ENCODE measurements at regions not wholly inside any gene's neighbourhood (a gene's known extent, or its start where the extent isn't known, plus 50 kb on each side); places are given as distances from the start of the nearest gene placed in this dataset.

DNA sequence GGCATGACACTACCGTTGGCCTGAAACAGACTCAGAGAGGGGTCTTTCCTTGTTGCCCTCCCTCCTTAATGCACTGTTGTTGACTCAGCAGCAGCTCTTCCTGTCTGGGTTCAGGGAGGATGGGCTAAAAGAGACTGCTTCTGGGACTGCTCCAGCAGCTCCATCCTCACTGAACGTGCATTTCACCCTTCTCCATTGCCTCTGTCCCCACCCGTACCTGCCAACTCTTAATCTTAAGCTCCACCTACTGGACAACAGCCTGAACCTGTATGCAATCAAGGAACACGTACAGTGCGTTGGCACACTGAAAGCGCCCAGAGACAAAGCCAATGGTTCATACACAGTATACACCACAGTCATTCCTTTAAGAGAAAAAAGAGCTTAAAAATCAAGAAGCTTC, 230.8 kb upstream of the RAB6C start:
- no peak for DNase-seq (ENCODE audit: low spot score)

DNA sequence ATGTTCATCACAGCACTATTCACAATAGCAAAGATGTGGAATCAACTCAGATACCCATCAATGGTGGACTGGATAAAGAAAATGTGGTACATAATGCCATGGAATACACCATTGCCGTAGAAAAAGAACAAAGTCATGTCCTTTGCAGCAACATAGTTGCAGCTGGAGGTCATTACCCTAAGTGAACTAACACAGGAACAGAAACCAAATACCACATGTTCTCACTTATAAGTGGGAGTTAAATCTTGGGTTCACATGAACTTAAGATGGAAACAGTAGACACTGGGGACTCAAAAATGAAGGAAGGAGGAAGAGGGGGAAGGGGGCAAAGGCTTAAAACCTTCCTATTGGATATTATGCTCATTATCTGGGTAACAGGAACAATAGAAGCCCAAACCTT, 228.1 kb upstream of the RAB6C start:
- DNase-seq (ENCODE audit: low spot score) = no peak

DNA sequence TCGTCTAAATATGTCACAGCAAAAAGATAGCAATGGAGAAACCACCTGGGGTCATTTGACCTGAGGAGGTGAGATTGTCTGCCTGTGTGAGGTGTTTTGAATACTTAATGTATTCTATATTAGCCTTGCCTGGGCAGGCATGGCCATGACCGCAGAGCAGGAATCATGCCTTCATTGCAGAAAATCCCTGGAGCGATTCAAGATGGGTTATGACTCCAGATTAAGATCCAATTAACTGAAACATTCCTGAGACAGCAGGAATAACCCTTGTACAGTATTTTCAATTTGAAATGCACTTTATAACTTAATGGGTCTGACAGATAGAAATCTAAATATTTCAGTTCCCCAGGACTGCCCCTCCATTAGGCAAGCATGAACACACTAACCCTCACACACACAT, 227.3 kb upstream of the RAB6C start:
- no peak for DNase-seq (ENCODE audit: low spot score)

GRCh38 chr2:129752686-129753085, 226.8 kb upstream of the RAB6C start:
- DNase-seq (ENCODE audit: low spot score) = no peak

DNA sequence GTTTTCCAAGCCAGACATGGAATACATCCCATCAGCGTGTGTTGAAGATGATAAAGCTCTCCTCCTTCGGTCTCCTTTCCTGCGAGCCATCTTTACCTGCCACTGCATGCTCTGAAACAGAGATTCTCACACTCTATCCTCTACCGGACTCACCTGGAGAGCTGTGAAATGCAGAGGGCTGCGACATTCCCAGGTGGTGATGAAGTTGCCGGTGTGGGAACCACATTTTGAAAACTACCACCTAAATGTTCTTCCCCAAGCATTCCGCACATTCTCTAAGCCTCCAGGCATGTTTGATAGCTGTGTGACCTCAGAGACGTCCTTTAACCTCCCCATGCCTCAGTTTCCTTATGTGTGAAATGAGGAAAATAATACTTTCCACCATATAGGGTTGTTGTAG, 226.2 kb upstream of the RAB6C start:
- no peak for DNase-seq (ENCODE audit: low spot score)

- DNase-seq (ENCODE audit: low spot score) = no peak
Observed at GRCh38 chr2:129754421-129754820, 225.0 kb upstream of the RAB6C start.

- DNase-seq (ENCODE audit: low spot score) = no peak
Observed at GRCh38 chr2:129754831-129755230, 224.6 kb upstream of the RAB6C start.

- no peak for DNase-seq (ENCODE audit: low spot score)
Observed at GRCh38 chr2:129755786-129756185, 223.7 kb upstream of the RAB6C start.

DNA sequence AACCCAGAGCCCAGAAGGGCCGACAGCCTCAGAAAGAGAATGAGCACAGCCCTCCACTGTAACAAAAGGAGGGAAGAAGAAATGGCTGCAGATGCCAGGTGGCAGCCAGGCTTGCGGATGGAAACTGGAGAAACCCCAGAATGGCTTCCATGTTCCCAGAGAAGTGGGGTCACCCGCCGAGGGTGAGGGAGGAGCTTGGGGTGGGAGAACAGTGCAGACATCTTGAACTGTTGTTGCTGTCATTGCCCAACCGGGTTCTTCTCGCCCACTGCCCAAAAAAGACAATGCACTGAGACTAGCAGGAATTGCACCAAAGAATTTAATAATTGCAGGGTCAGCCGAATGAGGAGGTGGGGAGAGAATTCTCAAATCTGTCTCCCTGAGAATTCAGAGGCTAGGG, 223.2 kb upstream of the RAB6C start:
- DNase-seq (ENCODE audit: low spot score) = no peak

- DNase-seq (ENCODE audit: low spot score) = no peak
Observed at GRCh38 chr2:129757366-129757914, 222.0 kb upstream of the RAB6C start.

DNA sequence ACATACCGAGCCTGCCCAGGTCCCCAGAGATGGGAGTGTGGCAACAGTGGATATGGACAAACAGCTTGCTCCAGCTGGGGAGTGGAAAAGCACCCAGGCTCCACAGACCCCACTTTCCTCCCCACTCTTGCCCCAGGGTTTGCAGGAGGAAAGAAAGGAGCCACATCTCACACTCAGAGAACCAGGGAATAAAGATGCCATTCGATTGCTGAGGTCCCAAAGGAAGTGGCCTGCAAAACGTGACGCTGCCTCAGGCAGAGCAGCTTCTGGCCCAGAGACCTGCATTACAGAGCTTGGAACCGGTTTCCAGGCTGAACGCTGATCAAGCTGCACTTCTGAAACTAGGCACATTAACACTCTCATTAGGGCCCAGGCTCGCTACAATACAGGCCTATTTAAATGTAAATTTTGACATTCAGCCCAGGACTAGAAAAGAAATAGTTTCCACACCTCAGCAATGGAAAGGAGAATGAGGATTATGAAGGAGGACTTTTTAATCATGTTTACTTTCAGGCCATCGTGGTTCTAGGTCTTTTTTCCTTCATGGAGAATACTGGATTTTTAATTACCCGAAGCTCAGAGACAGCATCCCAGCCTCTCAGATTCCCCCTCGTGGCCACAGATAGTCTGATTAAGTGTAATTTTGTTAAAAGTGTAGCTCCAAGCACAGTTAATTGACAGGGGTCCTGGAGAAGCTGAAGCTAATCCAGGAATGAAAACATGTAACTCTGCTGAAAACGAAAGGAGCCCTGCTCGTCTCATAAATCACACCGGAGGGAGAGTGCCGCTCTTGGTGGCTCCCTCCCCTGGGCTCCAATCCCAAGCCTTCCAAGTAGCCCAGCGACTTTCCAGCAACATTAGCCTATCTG, 221.3 kb upstream of the RAB6C start:
- DNase-seq (ENCODE audit: low spot score) = no peak

- peak; percentile 36 for DNase-seq (ENCODE audit: low spot score)
Observed at GRCh38 chr2:129758784-129759471, 220.5 kb upstream of the RAB6C start.

DNA sequence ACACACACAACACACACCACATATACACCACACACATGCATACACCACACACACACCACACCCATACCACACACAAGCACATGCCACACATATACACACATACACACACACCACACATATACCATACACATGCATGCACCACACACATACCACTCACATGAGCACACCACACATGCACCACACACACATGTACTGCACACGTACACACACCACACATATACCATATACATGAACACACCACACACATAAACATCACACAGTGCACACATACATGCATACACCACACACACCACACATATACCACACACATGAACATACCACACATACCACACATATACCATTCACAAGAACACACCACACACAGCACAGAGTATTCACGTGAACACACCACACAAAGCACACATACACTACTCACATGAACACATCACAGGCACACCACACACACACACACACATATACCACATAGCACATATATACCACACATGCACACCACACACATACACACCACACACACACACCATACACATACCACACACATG, 219.9 kb upstream of the RAB6C start:
- DNase-seq (ENCODE audit: low spot score) = no peak

DNA sequence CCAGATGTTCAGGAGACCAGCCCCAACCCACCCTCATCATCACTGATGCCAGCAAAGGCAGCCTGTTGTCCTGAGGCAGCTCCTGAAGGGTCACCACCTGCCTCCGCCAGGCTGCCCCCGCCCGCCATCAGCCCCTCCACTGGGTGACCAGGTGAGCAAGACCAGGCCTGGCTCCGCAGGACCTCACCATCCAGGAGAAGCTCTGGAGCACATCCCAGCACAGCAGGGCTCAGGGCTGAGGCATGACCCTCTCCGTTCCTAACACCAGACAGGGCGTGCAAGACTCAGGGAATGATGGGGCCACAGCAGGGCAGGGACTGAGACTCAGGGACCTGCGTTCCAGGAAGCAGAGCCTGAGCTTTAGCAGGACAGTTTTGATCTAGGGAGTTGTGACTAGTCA, 218.8 kb upstream of the RAB6C start:
- DNase-seq (ENCODE audit: low spot score) = no peak

GRCh38 chr2:129761569-129762021, 217.9 kb upstream of the RAB6C start:
- no peak for DNase-seq (ENCODE audit: low spot score)

- no peak for DNase-seq (ENCODE audit: low spot score)
Observed at GRCh38 chr2:129762386-129763189, 216.9 kb upstream of the RAB6C start.

DNA sequence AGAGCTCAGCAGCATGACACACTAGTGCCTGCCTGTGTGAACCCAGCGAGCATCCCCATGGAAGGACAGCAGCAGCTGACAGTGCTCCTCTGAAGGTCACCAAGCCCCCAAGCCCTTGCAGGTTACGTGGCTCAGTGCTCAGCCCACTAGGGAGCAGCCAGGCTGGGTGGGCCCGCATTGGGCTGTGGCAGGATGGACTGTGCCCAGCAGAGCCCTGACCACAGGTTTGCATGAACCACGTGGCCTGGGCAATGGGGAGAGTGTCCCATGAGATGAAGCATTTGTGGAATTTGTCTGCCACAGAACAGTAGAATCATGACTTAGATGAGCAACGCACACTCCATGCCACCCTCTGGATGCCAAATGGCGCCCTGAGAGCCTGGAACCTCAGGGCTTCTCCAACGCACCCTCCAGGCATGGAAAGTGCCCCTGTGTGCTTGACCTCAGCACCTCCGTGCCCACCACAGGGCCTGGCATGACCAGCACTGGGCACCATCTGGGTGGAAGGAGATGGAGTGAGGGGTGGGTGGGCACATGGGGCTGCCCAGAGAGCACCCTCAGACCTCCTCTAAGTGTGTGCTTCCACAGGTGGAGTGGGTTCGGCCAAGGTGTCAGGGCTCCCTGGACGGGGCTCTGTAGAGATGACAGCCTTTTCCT, 216.1 kb upstream of the RAB6C start:
- no peak for DNase-seq (ENCODE audit: low spot score)

- DNase-seq (ENCODE audit: low spot score) = no peak
Observed at GRCh38 chr2:129763966-129764365, 215.5 kb upstream of the RAB6C start.

DNA sequence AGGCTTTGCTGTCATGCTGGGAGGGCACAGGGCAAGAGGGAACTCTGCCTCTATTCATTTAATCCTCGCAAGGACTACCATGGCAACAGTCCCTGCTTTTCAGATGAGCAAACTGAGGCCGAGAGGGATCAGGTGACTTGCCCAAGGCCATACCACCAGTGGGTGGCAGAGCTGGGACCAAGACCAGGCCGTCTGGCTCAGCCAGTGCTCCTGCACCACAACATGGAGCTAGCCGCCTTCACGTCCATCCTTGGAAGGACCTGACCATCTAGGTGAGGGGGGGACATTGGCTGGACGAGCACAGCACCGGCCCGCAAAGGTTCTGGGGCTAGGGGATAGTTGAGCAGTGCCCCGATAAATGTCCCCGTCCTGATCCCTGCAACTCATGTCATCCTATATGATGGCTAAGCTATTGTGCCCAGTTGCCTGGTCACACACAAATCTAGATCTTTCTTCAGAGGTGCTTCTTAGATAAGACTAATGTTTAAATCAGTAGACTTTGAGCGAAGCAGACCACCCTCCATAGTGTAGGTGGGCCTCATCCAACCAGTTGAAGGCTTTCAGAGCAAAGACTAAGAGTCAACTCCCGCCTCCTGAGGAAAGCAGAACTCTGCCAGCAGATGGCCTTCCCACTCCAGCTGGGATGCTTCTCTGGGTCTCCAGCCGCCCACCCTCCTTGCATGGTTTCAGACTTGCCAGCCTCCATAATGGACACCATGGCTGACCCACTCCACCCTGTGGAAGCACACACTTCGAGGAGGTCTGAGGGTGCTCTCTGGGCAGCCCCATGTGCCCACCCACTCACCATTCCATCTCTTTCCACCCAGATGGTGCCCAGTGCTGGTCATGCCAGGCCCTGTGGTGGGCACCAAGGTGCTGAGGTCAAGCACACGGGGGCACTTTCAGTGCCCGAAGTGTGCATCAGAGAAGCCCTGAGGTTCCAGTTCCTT, 214.8 kb upstream of the RAB6C start:
- DNase-seq (ENCODE audit: low spot score) = no peak

DNA sequence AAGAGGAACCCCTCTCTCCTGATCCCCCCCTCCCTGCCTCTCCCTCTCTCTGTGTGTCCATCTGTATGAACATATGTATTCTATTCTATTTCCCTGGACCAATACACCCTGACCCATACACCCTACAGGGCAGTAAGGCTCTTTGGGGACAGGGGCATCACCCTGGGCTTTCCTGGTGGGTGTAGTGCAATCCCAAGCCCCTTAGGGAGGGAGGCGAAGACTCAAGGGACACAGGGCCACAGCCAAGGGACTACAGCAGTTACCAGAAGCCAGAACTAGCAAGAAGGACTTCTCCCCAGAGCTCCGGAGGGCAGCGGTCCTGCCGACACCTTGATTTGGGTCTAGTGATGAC, 214.2 kb upstream of the RAB6C start:
- DNase-seq (ENCODE audit: low spot score) = no peak

Measured in putamen (tissue), 1 donor.